Neural cell (in vitro differentiated cells): ENCODE measurements at regions not wholly inside any gene's neighbourhood (a gene's known extent, or its start where the extent isn't known, plus 50 kb on each side); places are given as distances from the start of the nearest gene placed in this dataset.

ENCODE experiments used
- H2AFZ ChIP-seq: fragments of 200-600, 300-800 bp; sonication (generic), shearing (Covaris generic); 2 replicates; pipeline ENCODE4 v1.6.0; 2014; ENCODE audit warnings: low read depth, mild to moderate bottlenecking, antibody characterized with exemption, low read length, moderate library complexity
- H3F3A ChIP-seq: fragments of 200-600 bp; shearing (Covaris generic); 2 replicates; pipeline ENCODE4 v1.6.1; 2016; ENCODE audit warnings: mild to moderate bottlenecking, moderate library complexity, mixed read lengths, antibody characterized with exemption, low read length; ENCODE audit not compliant: insufficient read depth, poor library complexity, severe bottlenecking
- H3K27ac ChIP-seq: fragments of 200-600, 300-800 bp; sonication (generic), shearing (Covaris generic); 2 replicates; pipeline ENCODE4 v1.5.1; 2014; ENCODE audit warnings: mild to moderate bottlenecking, low read length, moderate library complexity
- H3K27me3 ChIP-seq: fragments of 300-800, 200-600 bp; sonication (generic), shearing (Covaris generic); 2 replicates; pipeline ENCODE4 v1.6.0; 2014; ENCODE audit warnings: mild to moderate bottlenecking, low read depth, low read length, moderate library complexity; ENCODE audit not compliant: insufficient read depth
- H3K36me3 ChIP-seq: fragments of 300-800, 200-600 bp; sonication (generic), shearing (Covaris generic); 2 replicates; pipeline ENCODE4 v1.5.1; 2014; ENCODE audit warnings: mild to moderate bottlenecking, antibody characterized with exemption, low read length, moderate library complexity; ENCODE audit not compliant: insufficient read depth
- H3K4me2 ChIP-seq: fragments of 300-800, 200-600 bp; sonication (generic), shearing (Covaris generic); 2 replicates; pipeline ENCODE4 v1.6.0; 2014; ENCODE audit warnings: mild to moderate bottlenecking, low read length
- H3K4me3 ChIP-seq: fragments of 300-800, 200-600 bp; sonication (generic), shearing (Covaris generic); 2 replicates; pipeline ENCODE4 v1.5.1; 2014; ENCODE audit warnings: mild to moderate bottlenecking, low read length, moderate library complexity
- H3K79me2 ChIP-seq: fragments of 200-600 bp; shearing (Covaris generic); replicated peaks from 2 replicates; pipeline ENCODE4 v1.6.0; 2014; ENCODE audit warnings: mild to moderate bottlenecking, low read length, moderate library complexity; ENCODE audit not compliant: insufficient read depth
- H3K9ac ChIP-seq: fragments of 300-800, 200-600 bp; sonication (generic), shearing (Covaris generic); 2 replicates; pipeline ENCODE4 v1.6.1; 2016; ENCODE audit warnings: mild to moderate bottlenecking, low read length, mixed read lengths
- H3K9me2 ChIP-seq: fragments of 200-600 bp; shearing (Covaris generic); 2 replicates; pipeline ENCODE4 v1.6.1; 2016; ENCODE audit warnings: mild to moderate bottlenecking, low read length, mixed read lengths; ENCODE audit not compliant: insufficient read depth
- H3K9me3 ChIP-seq: fragments of 200-600, 300-800 bp; sonication (generic), shearing (Covaris generic); 2 replicates; pipeline ENCODE4 v1.6.1; 2016; ENCODE audit warnings: mild to moderate bottlenecking, mixed run types, low read length, moderate library complexity, mixed read lengths
- H4K20me1 ChIP-seq: fragments of 200-600 bp; shearing (Covaris generic); 2 replicates; pipeline ENCODE4 v1.6.1; 2016; ENCODE audit warnings: mild to moderate bottlenecking, mixed run types; ENCODE audit not compliant: insufficient read depth
- EP300 ChIP-seq: fragments of 450-650 bp; conservative IDR thresholded peaks from 2 replicates; pipeline ENCODE4 v1.6.1; 2014; ENCODE audit warnings: antibody characterized with exemption, mild to moderate bottlenecking, moderate library complexity; ENCODE audit not compliant: poor library complexity, severe bottlenecking
- EZH2 ChIP-seq: fragments of 200-600, 300-800 bp; shearing (Covaris generic), sonication (generic); IDR thresholded peaks from 2 replicates; pipeline ENCODE4 v1.6.1; 2014; ENCODE audit warnings: antibody characterized with exemption, low read length, borderline replicate concordance, mild to moderate bottlenecking; ENCODE audit not compliant: insufficient read depth, poor library complexity, severe bottlenecking
- MXI1 ChIP-seq: fragments of 450-650 bp; conservative IDR thresholded peaks from 2 replicates; pipeline ENCODE4 v1.6.1; 2014; ENCODE audit warnings: antibody characterized with exemption, mild to moderate bottlenecking; ENCODE audit not compliant: poor library complexity, severe bottlenecking
- POLR2AphosphoS5 ChIP-seq: IDR thresholded peaks from 2 replicates; pipeline ENCODE4 v1.6.1; 2012
- RAD21 ChIP-seq: fragments of 450-650 bp; conservative IDR thresholded peaks from 2 replicates; pipeline ENCODE4 v1.6.1; 2014; ENCODE audit warnings: antibody characterized with exemption, mild to moderate bottlenecking, moderate library complexity
- SMC3 ChIP-seq: fragments of 450-650 bp; conservative IDR thresholded peaks from 2 replicates; pipeline ENCODE4 v1.6.1; 2014; ENCODE audit warnings: antibody characterized with exemption, mild to moderate bottlenecking, moderate library complexity; ENCODE audit not compliant: poor library complexity
- TAF1 ChIP-seq: IDR thresholded peaks from 2 replicates; pipeline ENCODE4 v1.6.1; 2012; ENCODE audit warnings: low read depth
- TF ChIP-seq, protein P1 (sequence below): IDR thresholded peaks from 2 replicates; pipeline ENCODE4 v1.6.1; 2012; ENCODE audit warnings: borderline replicate concordance
- TF ChIP-seq, protein P2 (sequence below): fragments of 450-650 bp; IDR thresholded peaks from 2 replicates; pipeline ENCODE4 v1.5.1; 2014; ENCODE audit warnings: antibody characterized with exemption, mild to moderate bottlenecking, moderate library complexity; ENCODE audit not compliant: poor library complexity, severe bottlenecking

DNA sequence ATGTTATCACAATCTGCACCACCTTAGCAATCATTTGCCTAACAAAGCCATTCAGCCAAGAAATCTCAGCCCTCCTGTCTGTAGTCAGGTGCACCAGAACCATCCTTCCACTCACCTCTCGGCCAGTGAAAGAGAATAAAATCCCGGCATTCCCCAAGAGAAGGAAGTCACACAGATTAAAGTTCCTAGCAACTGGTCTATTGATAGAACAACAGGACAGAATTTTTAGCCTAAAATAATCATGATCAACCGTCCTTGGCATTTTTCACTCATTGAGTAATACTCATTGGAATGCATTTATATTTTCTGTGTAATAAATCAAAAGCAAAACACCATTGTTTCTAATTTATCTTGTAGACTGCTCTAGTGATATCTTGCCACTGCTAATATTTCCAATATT is 85.7 kb upstream of the CDH4 start:
- no peak overlapping the region for H3K27ac ChIP-seq
- H3K4me3 ChIP-seq: no peak overlapping the region
- no peaks in the 10 kb centered on the region for H3K27me3 ChIP-seq
- no peak overlapping the region for H3K9ac ChIP-seq
- H3K4me2 ChIP-seq: no peak overlapping the region
- H3K9me2 ChIP-seq: no peaks in the 10 kb centered on the region
- no peaks in the 10 kb centered on the region for H3F3A ChIP-seq
- H3K36me3 ChIP-seq: no peaks in the 10 kb centered on the region
- H2AFZ ChIP-seq: no peak overlapping the region
- no peaks in the 10 kb centered on the region for H3K79me2 ChIP-seq
- no peaks in the 10 kb centered on the region for H4K20me1 ChIP-seq
- H3K9me3 ChIP-seq: no peaks in the 10 kb centered on the region
- TF ChIP-seq, protein P1, sequence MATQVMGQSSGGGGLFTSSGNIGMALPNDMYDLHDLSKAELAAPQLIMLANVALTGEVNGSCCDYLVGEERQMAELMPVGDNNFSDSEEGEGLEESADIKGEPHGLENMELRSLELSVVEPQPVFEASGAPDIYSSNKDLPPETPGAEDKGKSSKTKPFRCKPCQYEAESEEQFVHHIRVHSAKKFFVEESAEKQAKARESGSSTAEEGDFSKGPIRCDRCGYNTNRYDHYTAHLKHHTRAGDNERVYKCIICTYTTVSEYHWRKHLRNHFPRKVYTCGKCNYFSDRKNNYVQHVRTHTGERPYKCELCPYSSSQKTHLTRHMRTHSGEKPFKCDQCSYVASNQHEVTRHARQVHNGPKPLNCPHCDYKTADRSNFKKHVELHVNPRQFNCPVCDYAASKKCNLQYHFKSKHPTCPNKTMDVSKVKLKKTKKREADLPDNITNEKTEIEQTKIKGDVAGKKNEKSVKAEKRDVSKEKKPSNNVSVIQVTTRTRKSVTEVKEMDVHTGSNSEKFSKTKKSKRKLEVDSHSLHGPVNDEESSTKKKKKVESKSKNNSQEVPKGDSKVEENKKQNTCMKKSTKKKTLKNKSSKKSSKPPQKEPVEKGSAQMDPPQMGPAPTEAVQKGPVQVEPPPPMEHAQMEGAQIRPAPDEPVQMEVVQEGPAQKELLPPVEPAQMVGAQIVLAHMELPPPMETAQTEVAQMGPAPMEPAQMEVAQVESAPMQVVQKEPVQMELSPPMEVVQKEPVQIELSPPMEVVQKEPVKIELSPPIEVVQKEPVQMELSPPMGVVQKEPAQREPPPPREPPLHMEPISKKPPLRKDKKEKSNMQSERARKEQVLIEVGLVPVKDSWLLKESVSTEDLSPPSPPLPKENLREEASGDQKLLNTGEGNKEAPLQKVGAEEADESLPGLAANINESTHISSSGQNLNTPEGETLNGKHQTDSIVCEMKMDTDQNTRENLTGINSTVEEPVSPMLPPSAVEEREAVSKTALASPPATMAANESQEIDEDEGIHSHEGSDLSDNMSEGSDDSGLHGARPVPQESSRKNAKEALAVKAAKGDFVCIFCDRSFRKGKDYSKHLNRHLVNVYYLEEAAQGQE: no peak
- TF ChIP-seq MXI1: no peak
- no peak for TF ChIP-seq EZH2
- TF ChIP-seq EP300: no peak
- TF ChIP-seq, protein P2, sequence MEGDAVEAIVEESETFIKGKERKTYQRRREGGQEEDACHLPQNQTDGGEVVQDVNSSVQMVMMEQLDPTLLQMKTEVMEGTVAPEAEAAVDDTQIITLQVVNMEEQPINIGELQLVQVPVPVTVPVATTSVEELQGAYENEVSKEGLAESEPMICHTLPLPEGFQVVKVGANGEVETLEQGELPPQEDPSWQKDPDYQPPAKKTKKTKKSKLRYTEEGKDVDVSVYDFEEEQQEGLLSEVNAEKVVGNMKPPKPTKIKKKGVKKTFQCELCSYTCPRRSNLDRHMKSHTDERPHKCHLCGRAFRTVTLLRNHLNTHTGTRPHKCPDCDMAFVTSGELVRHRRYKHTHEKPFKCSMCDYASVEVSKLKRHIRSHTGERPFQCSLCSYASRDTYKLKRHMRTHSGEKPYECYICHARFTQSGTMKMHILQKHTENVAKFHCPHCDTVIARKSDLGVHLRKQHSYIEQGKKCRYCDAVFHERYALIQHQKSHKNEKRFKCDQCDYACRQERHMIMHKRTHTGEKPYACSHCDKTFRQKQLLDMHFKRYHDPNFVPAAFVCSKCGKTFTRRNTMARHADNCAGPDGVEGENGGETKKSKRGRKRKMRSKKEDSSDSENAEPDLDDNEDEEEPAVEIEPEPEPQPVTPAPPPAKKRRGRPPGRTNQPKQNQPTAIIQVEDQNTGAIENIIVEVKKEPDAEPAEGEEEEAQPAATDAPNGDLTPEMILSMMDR: no peak
- no peak for TF ChIP-seq TAF1
- TF ChIP-seq RAD21: no peak
- TF ChIP-seq POLR2AphosphoS5: no peak
- TF ChIP-seq SMC3: no peak

DNA sequence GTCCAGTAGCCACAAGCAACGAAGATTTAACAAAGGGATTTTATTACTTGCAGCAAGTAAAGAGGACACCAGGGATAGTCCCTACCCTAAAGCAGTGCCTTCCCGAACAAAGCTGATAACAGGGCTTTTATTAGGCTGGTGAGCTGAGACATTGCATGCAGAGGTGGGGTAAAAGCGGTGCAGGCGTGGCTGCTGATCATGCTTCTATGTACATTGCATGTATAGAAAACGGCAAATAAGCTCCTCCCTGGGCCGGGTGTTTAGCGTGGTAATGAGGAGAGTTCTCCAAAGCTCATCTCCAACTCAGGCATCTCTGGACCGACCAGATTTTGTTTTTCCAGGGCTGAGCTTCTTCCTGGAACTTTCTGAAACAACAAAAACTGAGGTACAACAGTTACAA is 83.5 kb upstream of the CDH4 start:
- no peak overlapping the region for H3K4me3 ChIP-seq

More for the DNA sequence above, 83.5 kb upstream of the CDH4 start:
- H3K27me3 ChIP-seq: no peaks in the 10 kb centered on the region
- H3K9me2 ChIP-seq: no peaks in the 10 kb centered on the region
- TF ChIP-seq EZH2 (no peak), SMC3 (no peak), MXI1 (no peak), TAF1 (no peak), POLR2AphosphoS5 (no peak), EP300 (no peak), RAD21 (no peak)
- TF ChIP-seq, protein P2: no peak
- TF ChIP-seq, protein P1: no peak
- H3K4me2 ChIP-seq: no peak overlapping the region
- H3K36me3 ChIP-seq: no peaks in the 10 kb centered on the region
- no peak overlapping the region for H2AFZ ChIP-seq
- H3F3A ChIP-seq: no peaks in the 10 kb centered on the region
- H4K20me1 ChIP-seq: no peaks in the 10 kb centered on the region
- no peak overlapping the region for H3K27ac ChIP-seq
- H3K79me2 ChIP-seq: no peaks in the 10 kb centered on the region
- no peak overlapping the region for H3K9ac ChIP-seq
- no peaks in the 10 kb centered on the region for H3K9me3 ChIP-seq
